ENCODE measurements at regions not wholly inside any gene's neighbourhood (a gene's known extent, or its start where the extent isn't known, plus 50 kb on each side); places are given as distances from the start of the nearest gene placed in this dataset.

DNA sequence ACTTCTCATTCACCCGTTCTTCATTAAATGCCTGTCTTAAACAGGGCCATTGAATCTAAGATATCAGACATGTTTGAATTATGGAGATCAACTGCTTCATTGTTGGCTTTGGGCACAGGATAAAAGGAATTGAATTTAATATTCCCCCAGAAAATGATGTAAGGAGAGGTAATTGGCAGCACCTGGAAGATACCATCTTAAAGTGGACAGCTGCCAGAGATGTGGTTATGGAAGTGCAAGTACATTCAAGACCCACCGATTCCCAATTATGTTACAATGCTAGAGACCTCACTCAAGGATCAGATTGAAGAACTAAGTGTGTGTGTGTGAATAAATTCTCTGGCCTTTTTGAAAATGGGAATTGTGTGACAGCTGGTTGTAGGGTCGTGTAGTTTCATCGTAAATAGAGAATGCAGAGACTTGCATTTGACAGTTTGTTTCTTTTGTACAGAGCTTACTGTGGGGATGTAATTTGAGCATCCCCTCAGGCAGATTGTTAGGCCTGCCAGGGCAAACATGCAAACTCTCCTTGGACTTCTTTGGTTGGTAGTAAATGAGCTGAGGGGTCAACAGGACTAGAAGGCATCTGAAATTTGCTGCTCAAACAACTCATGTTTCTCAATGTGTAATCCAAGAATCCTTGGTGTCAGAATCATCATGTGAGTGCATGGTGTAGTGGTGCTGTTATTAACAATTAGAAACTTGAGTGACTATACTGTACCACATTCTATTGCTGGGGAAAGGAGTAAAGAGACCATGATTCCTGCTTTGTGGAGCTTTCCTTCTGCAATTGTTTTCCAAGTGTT lies 359.2 kb upstream of the THRB start:
- no peak for DNase-seq (ENCODE audit: extremely low spot score)
- H3K4me3 ChIP-seq, result no peak overlapping the region
- H3K9me3 ChIP-seq, result no peaks in the 10 kb centered on the region
- peaks cover 0 to 8% (median 2%) of the 10 kb centered on the region in 4 donors for H3K4me1 ChIP-seq
- H3K36me3 ChIP-seq, result no peaks in the 10 kb centered on the region
- intact Hi-C loops (cut with DNase I), result no loop called here
- no peak overlapping the region for H3K27ac ChIP-seq (replicated peaks in 1 of 4)
- TF ChIP-seq CTCF (IDR thresholded peaks at IDR 0.05), result no peak
- no peak for TF ChIP-seq POLR2A (IDR thresholded peaks at IDR 0.05; ENCODE audit: low read depth)
- no peak for TF ChIP-seq EP300 (IDR thresholded peaks at IDR 0.05)
- no peak for TF ChIP-seq POLR2AphosphoS5 (IDR thresholded peaks at IDR 0.05)
- no peaks in the 10 kb centered on the region for H3K27me3 ChIP-seq
- 85% methylated on average over 4 of the region's 4 CpGs for WGBS

- 90% methylated on average over 4 of the region's 4 CpGs for WGBS
- DNase-seq (ENCODE audit: extremely low spot score), result no peak
- Histone ChIP-seq H3K9me3 (no peaks in the 10 kb centered on the region), H3K36me3 (no peaks in the 10 kb centered on the region), H3K27ac (replicated peaks in 1 of 4) (no peak overlapping the region), H3K4me1 (peaks cover 0 to 8% (median 2%) of the 10 kb centered on the region in 4 donors), H3K27me3 (no peaks in the 10 kb centered on the region), H3K4me3 (no peak overlapping the region)
- TF ChIP-seq CTCF (IDR thresholded peaks at IDR 0.05) (no peak), POLR2AphosphoS5 (IDR thresholded peaks at IDR 0.05) (no peak), POLR2A (IDR thresholded peaks at IDR 0.05; ENCODE audit: low read depth) (no peak), EP300 (IDR thresholded peaks at IDR 0.05) (no peak)
- intact Hi-C loops (cut with DNase I), result no loop called here
Observed at GRCh38 chr3:24854748-24855147, 360.1 kb upstream of the THRB start.

DNA sequence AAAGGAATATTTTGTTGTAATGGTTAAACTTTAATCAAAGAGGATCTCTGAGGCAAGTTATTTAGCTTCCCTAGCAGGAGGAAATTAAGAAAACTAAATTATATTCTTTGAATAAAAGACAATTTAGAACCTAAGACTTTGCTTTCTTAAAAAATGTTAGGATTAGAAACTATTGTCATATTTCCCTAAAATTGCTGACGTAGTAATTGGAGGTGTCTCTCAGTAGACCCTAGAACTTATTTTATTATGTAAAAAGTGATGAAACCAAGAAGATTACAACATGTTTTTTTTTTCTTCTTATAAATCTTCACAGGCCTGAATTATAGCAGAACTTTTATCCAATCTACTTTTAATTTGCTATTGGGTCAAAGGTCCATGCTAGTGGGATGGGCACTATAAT lies 363.3 kb upstream of the THRB start:
- no peak for DNase-seq (ENCODE audit: extremely low spot score)
- intact Hi-C loops (cut with DNase I), result no loop called here
- H3K4me1 ChIP-seq, result peaks cover 0 to 3% (median 0%) of the 10 kb centered on the region in 4 donors
- TF ChIP-seq POLR2A (IDR thresholded peaks at IDR 0.05; ENCODE audit: low read depth) (no peak), POLR2AphosphoS5 (IDR thresholded peaks at IDR 0.05) (no peak), EP300 (IDR thresholded peaks at IDR 0.05) (no peak), CTCF (IDR thresholded peaks at IDR 0.05) (no peak)
- 93% methylated on average over 1 of the region's 1 CpG for WGBS
- H3K4me3 ChIP-seq, result no peak overlapping the region
- H3K27ac ChIP-seq (replicated peaks in 1 of 4), result no peak overlapping the region
- H3K36me3 ChIP-seq, result no peaks in the 10 kb centered on the region
- H3K9me3 ChIP-seq, result no peaks in the 10 kb centered on the region
- no peaks in the 10 kb centered on the region for H3K27me3 ChIP-seq

- H3K27ac ChIP-seq (replicated peaks in 1 of 4), result no peak overlapping the region
- H3K27me3 ChIP-seq, result no peaks in the 10 kb centered on the region
- H3K4me1 ChIP-seq, result peaks cover 0 to 21% (median 13%) of the 10 kb centered on the region in 4 donors
- H3K36me3 ChIP-seq, result no peaks in the 10 kb centered on the region
- no peak overlapping the region for H3K4me3 ChIP-seq
- TF ChIP-seq EP300 (IDR thresholded peaks at IDR 0.05), result no peak
- no peak for TF ChIP-seq POLR2AphosphoS5 (IDR thresholded peaks at IDR 0.05)
- TF ChIP-seq POLR2A (IDR thresholded peaks at IDR 0.05; ENCODE audit: low read depth), result no peak
- no peak for TF ChIP-seq CTCF (IDR thresholded peaks at IDR 0.05)
- intact Hi-C loops (cut with DNase I), result no loop called here
- WGBS, result 84% methylated on average over 5 of the region's 5 CpGs
- no peak for DNase-seq (ENCODE audit: extremely low spot score)
- no peaks in the 10 kb centered on the region for H3K9me3 ChIP-seq
Observed at GRCh38 chr3:24863215-24863614, 368.6 kb upstream of the THRB start.

All from esophagus muscularis mucosa (tissue), 4 donors.